ENCODE measurements at regions not wholly inside any gene's neighbourhood (a gene's known extent, or its start where the extent isn't known, plus 50 kb on each side); places are given as distances from the start of the nearest gene placed in this dataset.

GRCh38 chr2:23127465-23127864 lies 257.5 kb upstream of the KLHL29 start (continued):
- TF ChIP-seq, protein P1, sequence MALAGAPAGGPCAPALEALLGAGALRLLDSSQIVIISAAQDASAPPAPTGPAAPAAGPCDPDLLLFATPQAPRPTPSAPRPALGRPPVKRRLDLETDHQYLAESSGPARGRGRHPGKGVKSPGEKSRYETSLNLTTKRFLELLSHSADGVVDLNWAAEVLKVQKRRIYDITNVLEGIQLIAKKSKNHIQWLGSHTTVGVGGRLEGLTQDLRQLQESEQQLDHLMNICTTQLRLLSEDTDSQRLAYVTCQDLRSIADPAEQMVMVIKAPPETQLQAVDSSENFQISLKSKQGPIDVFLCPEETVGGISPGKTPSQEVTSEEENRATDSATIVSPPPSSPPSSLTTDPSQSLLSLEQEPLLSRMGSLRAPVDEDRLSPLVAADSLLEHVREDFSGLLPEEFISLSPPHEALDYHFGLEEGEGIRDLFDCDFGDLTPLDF (CRISPR knock-in tag; IDR thresholded peaks at IDR 0.05) = no peak
- TF ChIP-seq FOXJ3 (CRISPR knock-in tag; IDR thresholded peaks at IDR 0.05; ENCODE audit: borderline replicate concordance) (no peak), CBFB (CRISPR knock-in tag; IDR thresholded peaks at IDR 0.05; ENCODE audit: low read depth) (no peak), FOXP4 (CRISPR knock-in tag; IDR thresholded peaks at IDR 0.05) (no peak), TEAD4 (CRISPR knock-in tag; IDR thresholded peaks at IDR 0.05) (no peak), NR1H2 (CRISPR knock-in tag; IDR thresholded peaks at IDR 0.05) (no peak), FOXK1 (CRISPR knock-in tag; IDR thresholded peaks at IDR 0.05) (no peak), ZNF671 (CRISPR knock-in tag; IDR thresholded peaks at IDR 0.05) (no peak), ESRRA (CRISPR knock-in tag; IDR thresholded peaks at IDR 0.05; ENCODE audit: borderline replicate concordance) (no peak), CREB1 (CRISPR knock-in tag; IDR thresholded peaks at IDR 0.05) (no peak), KAT7 (CRISPR knock-in tag; IDR thresholded peaks at IDR 0.05; ENCODE audit: borderline replicate concordance) (no peak)
- TF ChIP-seq, protein P2, sequence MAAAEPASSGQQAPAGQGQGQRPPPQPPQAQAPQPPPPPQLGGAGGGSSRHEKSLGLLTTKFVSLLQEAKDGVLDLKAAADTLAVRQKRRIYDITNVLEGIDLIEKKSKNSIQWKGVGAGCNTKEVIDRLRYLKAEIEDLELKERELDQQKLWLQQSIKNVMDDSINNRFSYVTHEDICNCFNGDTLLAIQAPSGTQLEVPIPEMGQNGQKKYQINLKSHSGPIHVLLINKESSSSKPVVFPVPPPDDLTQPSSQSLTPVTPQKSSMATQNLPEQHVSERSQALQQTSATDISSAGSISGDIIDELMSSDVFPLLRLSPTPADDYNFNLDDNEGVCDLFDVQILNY (CRISPR knock-in tag; IDR thresholded peaks at IDR 0.05) = no peak

DNA sequence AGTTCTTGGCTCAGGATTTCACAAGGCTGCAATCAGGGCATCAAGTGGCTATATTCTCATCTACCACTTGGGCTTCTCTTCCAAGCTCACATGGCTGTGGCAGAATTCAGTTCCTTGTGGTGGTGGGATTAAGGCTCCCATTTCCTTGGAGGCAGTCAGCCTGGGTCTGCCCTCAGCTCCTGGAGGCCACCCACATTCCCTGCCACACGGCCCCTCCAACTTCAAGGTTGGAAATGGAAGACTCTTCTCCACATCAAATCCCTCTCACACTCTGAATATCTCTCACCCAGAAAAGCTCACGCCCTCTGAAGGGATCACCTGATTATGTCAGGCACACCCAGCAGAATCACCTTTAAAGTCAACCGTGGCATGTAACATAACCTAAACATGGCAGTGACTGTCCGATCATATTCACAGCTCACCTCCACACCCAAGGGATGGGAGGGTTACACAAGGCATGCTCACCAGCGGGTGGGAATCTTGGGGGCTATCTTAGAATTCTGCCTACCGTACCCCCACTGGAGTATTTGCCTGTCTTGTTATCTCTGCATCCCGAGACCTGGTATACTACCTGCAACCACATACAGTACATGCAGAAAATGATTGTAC lies 256.2 kb upstream of the KLHL29 start:
- H3K36me3 Mint-ChIP-seq = peaks cover 13% of the 10 kb centered on the region
- ATAC-seq (no peak), DNase-seq (ENCODE audit: low spot score) (no peak)
- H3K9me3 Mint-ChIP-seq = peaks cover 21% of the 10 kb centered on the region
- TF ChIP-seq NFE2L1 (CRISPR knock-in tag; IDR thresholded peaks at IDR 0.05) (no peak), OVOL2 (CRISPR knock-in tag; IDR thresholded peaks at IDR 0.05; ENCODE audit: borderline replicate concordance) (no peak), GTF2I (CRISPR knock-in tag; conservative IDR thresholded peaks at IDR 0.05) (no peak), PRRX2 (CRISPR knock-in tag; IDR thresholded peaks at IDR 0.05) (no peak), CREB1 (CRISPR knock-in tag; IDR thresholded peaks at IDR 0.05) (no peak), E2F4 (CRISPR knock-in tag; IDR thresholded peaks at IDR 0.05; ENCODE audit: borderline replicate concordance, low read depth) (no peak), SMAD3 (CRISPR knock-in tag; IDR thresholded peaks at IDR 0.05; ENCODE audit: borderline replicate concordance) (no peak)
- TF ChIP-seq, protein P3, sequence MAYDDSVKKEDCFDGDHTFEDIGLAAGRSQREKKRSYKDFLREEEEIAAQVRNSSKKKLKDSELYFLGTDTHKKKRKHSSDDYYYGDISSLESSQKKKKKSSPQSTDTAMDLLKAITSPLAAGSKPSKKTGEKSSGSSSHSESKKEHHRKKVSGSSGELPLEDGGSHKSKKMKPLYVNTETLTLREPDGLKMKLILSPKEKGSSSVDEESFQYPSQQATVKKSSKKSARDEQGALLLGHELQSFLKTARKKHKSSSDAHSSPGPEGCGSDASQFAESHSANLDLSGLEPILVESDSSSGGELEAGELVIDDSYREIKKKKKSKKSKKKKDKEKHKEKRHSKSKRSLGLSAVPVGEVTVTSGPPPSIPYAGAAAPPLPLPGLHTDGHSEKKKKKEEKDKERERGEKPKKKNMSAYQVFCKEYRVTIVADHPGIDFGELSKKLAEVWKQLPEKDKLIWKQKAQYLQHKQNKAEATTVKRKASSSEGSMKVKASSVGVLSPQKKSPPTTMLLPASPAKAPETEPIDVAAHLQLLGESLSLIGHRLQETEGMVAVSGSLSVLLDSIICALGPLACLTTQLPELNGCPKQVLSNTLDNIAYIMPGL (CRISPR knock-in tag; IDR thresholded peaks at IDR 0.05) = no peak
- TF ChIP-seq, protein P4, sequence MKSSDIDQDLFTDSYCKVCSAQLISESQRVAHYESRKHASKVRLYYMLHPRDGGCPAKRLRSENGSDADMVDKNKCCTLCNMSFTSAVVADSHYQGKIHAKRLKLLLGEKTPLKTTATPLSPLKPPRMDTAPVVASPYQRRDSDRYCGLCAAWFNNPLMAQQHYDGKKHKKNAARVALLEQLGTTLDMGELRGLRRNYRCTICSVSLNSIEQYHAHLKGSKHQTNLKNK (CRISPR knock-in tag; IDR thresholded peaks at IDR 0.05) = no peak
- TF ChIP-seq, protein P1 (CRISPR knock-in tag; IDR thresholded peaks at IDR 0.05) = no peak
- CTCF ChIA-PET = no interaction called here
- POLR2A ChIA-PET = no interaction called here
- H3K4me3 Mint-ChIP-seq = no peak overlapping the region
- H3K4me1 Mint-ChIP-seq = no peaks in the 10 kb centered on the region; the same call in 1 of the 2 replicates
- no peak overlapping the region for H3K27ac Mint-ChIP-seq
- no peaks in the 10 kb centered on the region; the same call in 1 of the 2 replicates for H3K27me3 Mint-ChIP-seq (ENCODE audit: low read depth)

Measured in WTC11 (cell line).